H9 (cell line): ENCODE measurements at regions not wholly inside any gene's neighbourhood (a gene's known extent, or its start where the extent isn't known, plus 50 kb on each side); places are given as distances from the start of the nearest gene placed in this dataset.

Experiments
- DNase-seq: peaks from one replicate; pipeline ENCODE4 v3.0.0-alpha.2; 2017
- H2AFZ ChIP-seq: one replicate; pipeline ENCODE4 v1.6.1; 2013; ENCODE audit warnings: mild to moderate bottlenecking, low read length, control low read depth, moderate library complexity
- H2AK5ac ChIP-seq: 2 replicates; pipeline ENCODE4 v1.6.1; 2013; ENCODE audit warnings: low read length, control low read depth, mixed read lengths; ENCODE audit not compliant: insufficient read length
- H2BK120ac ChIP-seq: one replicate; pipeline ENCODE4 v1.6.1; 2013; ENCODE audit warnings: low read depth, mild to moderate bottlenecking, low read length, control low read depth, inconsistent platforms; ENCODE audit not compliant: poor library complexity, severe bottlenecking
- H2BK12ac ChIP-seq: 2 replicates; pipeline ENCODE4 v1.6.1; 2013; ENCODE audit warnings: low read length, control low read depth, mixed read lengths, low read depth; ENCODE audit not compliant: insufficient read length
- H2BK15ac ChIP-seq: 2 replicates; pipeline ENCODE4 v1.6.1; 2013; ENCODE audit warnings: low read depth, low read length, control low read depth
- H2BK20ac ChIP-seq: one replicate; pipeline ENCODE4 v1.6.1; 2013; ENCODE audit warnings: low read depth, mild to moderate bottlenecking, low read length, control low read depth, inconsistent platforms; ENCODE audit not compliant: poor library complexity, severe bottlenecking
- H2BK5ac ChIP-seq: 2 replicates; pipeline ENCODE4 v1.6.1; 2013; ENCODE audit warnings: low read length, control low read depth, mixed read lengths; ENCODE audit not compliant: insufficient read length
- H3K14ac ChIP-seq: 2 replicates; pipeline ENCODE4 v1.6.1; 2013; ENCODE audit warnings: low read length, control low read depth; ENCODE audit not compliant: insufficient read depth
- H3K18ac ChIP-seq: 2 replicates; pipeline ENCODE4 v1.6.1; 2013; ENCODE audit warnings: low read depth, mild to moderate bottlenecking, mixed read lengths, low read length, control low read depth; ENCODE audit not compliant: insufficient read length
- H3K23ac ChIP-seq: 2 replicates; pipeline ENCODE4 v1.6.1; 2013; ENCODE audit warnings: low read length, control low read depth, mixed read lengths, low read depth; ENCODE audit not compliant: insufficient read length
- H3K23me2 ChIP-seq: 2 replicates; pipeline ENCODE4 v1.6.1; 2013; ENCODE audit warnings: low read depth, mild to moderate bottlenecking, mixed read lengths, low read length, control low read depth; ENCODE audit not compliant: insufficient read length, poor library complexity, severe bottlenecking
- H3K27ac ChIP-seq: 2 replicates; pipeline ENCODE4 v1.5.1; 2013; ENCODE audit warnings: low read length, control low read depth, mixed read lengths, low read depth; ENCODE audit not compliant: insufficient read length
- H3K27me3 ChIP-seq: 2 replicates; pipeline ENCODE4 v1.6.1; 2013; ENCODE audit warnings: low read length, control low read depth, inconsistent platforms; ENCODE audit not compliant: insufficient read depth
- H3K4ac ChIP-seq: 2 replicates; pipeline ENCODE4 v1.6.1; 2013; ENCODE audit warnings: low read depth, mild to moderate bottlenecking, control low read depth, inconsistent platforms, low read length, moderate library complexity
- H3K4me1 ChIP-seq: 2 replicates; pipeline ENCODE4 v1.6.1; 2013; ENCODE audit warnings: low read length, control low read depth, inconsistent platforms; ENCODE audit not compliant: insufficient read depth
- H3K4me2 ChIP-seq: 2 replicates; pipeline ENCODE4 v1.6.1; 2013; ENCODE audit warnings: low read length, control low read depth, mixed read lengths; ENCODE audit not compliant: insufficient read length, insufficient read depth
- H3K56ac ChIP-seq: 2 replicates; pipeline ENCODE4 v1.6.1; 2013; ENCODE audit warnings: low read depth, mild to moderate bottlenecking, mixed read lengths, low read length, control low read depth; ENCODE audit not compliant: insufficient read length
- H3K79me1 ChIP-seq: 2 replicates; pipeline ENCODE4 v1.6.1; 2013; ENCODE audit warnings: low read depth, mild to moderate bottlenecking, moderate library complexity, low read length, control low read depth, inconsistent platforms; ENCODE audit not compliant: insufficient read depth, poor library complexity, severe bottlenecking
- H3K79me2 ChIP-seq: 2 replicates; pipeline ENCODE4 v1.6.1; 2013; ENCODE audit warnings: low read length, control low read depth, inconsistent platforms; ENCODE audit not compliant: insufficient read depth
- H3K9ac ChIP-seq: 2 replicates; pipeline ENCODE4 v1.6.1; 2013; ENCODE audit warnings: low read length, control low read depth, mixed read lengths; ENCODE audit not compliant: insufficient read length; ENCODE audit errors: extremely low read depth
- H3K9me3 ChIP-seq: one replicate; pipeline ENCODE4 v1.6.1; 2013; ENCODE audit warnings: low read depth, low read length, inconsistent platforms; ENCODE audit not compliant: control insufficient read depth
- H3T11ph ChIP-seq: one replicate; pipeline ENCODE4 v1.6.1; 2013; ENCODE audit warnings: mild to moderate bottlenecking, low read length, control low read depth, inconsistent platforms
- H4K20me1 ChIP-seq: one replicate; pipeline ENCODE4 v1.6.1; 2013; ENCODE audit not compliant: control insufficient read depth, insufficient read length, insufficient read depth
- H4K5ac ChIP-seq: 2 replicates; pipeline ENCODE4 v1.6.1; 2013; ENCODE audit warnings: low read depth, mild to moderate bottlenecking, mixed read lengths, low read length, control low read depth; ENCODE audit not compliant: insufficient read length
- H4K8ac ChIP-seq: replicated peaks from 2 replicates; pipeline ENCODE4 v1.6.1; 2013; ENCODE audit warnings: low read length, control low read depth, mixed read lengths, low read depth; ENCODE audit not compliant: insufficient read length
- H4K91ac ChIP-seq: 2 replicates; pipeline ENCODE4 v1.6.1; 2013; ENCODE audit warnings: low read depth, mild to moderate bottlenecking, moderate library complexity, mixed read lengths, low read length, control low read depth; ENCODE audit not compliant: insufficient read length
- H3K27ac Mint-ChIP-seq, 3 experiments: 2 replicates in 2 of 3; 3 replicates in 1 of 3; pipeline ENCODE4 v1.8.0; 2020 to 2021; ENCODE audit warnings: mixed read lengths in 3 of 3, mild to moderate bottlenecking in 1 of 3, moderate library complexity in 1 of 3
- H3K27me3 Mint-ChIP-seq: 2 replicates; pipeline ENCODE4 v1.8.0; 2021; ENCODE audit warnings: low read depth, mild to moderate bottlenecking, moderate library complexity, mixed read lengths
- H3K36me3 Mint-ChIP-seq, 3 experiments: 2 replicates in 2 of 3; 3 replicates in 1 of 3; pipeline ENCODE4 v1.8.0; 2020 to 2021; ENCODE audit warnings: low read depth in 3 of 3, mixed read lengths in 3 of 3; ENCODE audit not compliant: insufficient read depth in 1 of 3
- H3K4me1 Mint-ChIP-seq, 2 experiments: 2 replicates each; pipeline ENCODE4 v1.8.0; 2020; ENCODE audit warnings: mixed read lengths in 2 of 2
- H3K4me3 Mint-ChIP-seq, 2 experiments: 2 replicates in 1 of 2; 3 replicates in 1 of 2; pipeline ENCODE4 v1.8.0; 2020 to 2021; ENCODE audit warnings: mild to moderate bottlenecking in 2 of 2, mixed read lengths in 2 of 2, moderate library complexity in 1 of 2
- H3K9me3 Mint-ChIP-seq, 2 experiments: 2 replicates in 1 of 2; 3 replicates in 1 of 2; pipeline ENCODE4 v1.8.0; 2020; ENCODE audit warnings: mild to moderate bottlenecking in 2 of 2, mixed read lengths in 2 of 2, moderate library complexity in 1 of 2
- WGBS: extraction: QIAGEN DNeasy Blood & Tissue Kit; methylation state at CpG from one replicate; pipeline ENCODE4 v1.1.7; 2013; ENCODE audit warnings: missing lambda C conversion rate, low lambda C conversion rate, mixed read lengths; ENCODE audit not compliant: insufficient read length; ENCODE audit errors: extremely low coverage; 5-methylcytosine and 5-hydroxymethylcytosine counted together
- TF ChIP-seq, protein P1 (sequence below): fragments of 200-600 bp; sonication (generic); conservative IDR thresholded peaks from 3 replicates; pipeline ENCODE4 v1.8.0; 2021; ENCODE audit warnings: antibody characterized with exemption, mild to moderate bottlenecking

DNA sequence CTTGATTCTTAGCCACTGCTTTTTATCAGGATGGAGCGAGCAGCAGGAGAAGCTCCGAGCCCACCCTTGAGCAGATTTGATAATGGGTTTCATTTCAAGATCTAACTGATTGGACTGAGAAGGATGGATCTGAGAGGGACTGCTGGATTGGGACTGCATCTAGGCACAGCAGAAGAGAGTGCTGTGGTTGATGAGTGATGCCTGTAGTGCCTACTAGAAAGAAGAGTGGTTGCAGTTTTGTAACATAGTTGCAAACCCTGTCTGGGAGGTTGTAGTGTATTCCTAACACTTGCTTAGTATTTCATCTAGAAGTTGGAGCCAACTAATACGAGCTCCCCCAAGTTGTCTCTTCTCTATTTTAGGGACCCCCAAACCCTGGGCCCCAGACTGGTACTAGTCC lies 88.7 kb downstream of the ASCL1 start:
- DNase-seq = no peak
- no peaks in the 10 kb centered on the region for H3K9me3 ChIP-seq
- TF ChIP-seq, protein P1, sequence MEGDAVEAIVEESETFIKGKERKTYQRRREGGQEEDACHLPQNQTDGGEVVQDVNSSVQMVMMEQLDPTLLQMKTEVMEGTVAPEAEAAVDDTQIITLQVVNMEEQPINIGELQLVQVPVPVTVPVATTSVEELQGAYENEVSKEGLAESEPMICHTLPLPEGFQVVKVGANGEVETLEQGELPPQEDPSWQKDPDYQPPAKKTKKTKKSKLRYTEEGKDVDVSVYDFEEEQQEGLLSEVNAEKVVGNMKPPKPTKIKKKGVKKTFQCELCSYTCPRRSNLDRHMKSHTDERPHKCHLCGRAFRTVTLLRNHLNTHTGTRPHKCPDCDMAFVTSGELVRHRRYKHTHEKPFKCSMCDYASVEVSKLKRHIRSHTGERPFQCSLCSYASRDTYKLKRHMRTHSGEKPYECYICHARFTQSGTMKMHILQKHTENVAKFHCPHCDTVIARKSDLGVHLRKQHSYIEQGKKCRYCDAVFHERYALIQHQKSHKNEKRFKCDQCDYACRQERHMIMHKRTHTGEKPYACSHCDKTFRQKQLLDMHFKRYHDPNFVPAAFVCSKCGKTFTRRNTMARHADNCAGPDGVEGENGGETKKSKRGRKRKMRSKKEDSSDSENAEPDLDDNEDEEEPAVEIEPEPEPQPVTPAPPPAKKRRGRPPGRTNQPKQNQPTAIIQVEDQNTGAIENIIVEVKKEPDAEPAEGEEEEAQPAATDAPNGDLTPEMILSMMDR = no peak
- no peak overlapping the region for H2BK15ac ChIP-seq
- no peak overlapping the region for H3K56ac ChIP-seq
- no peak overlapping the region for H2AFZ ChIP-seq
- H2BK5ac ChIP-seq = no peak overlapping the region
- no peaks in the 10 kb centered on the region; a peak in 1 of 7 replicates for H3K36me3 Mint-ChIP-seq
- no peaks in the 10 kb centered on the region for H3K27me3 ChIP-seq
- H3K9ac ChIP-seq = no peak overlapping the region
- no peak overlapping the region for H2AK5ac ChIP-seq
- no peak overlapping the region for H3K4ac ChIP-seq
- H2BK120ac ChIP-seq = no peak overlapping the region
- no peaks in the 10 kb centered on the region for H4K20me1 ChIP-seq
- no peak overlapping the region for H3K18ac ChIP-seq
- H3K4me3 Mint-ChIP-seq = no peak overlapping the region
- WGBS = no CpG with 5 or more reads among the region's 3 CpGs
- no peak overlapping the region for H3K27ac ChIP-seq
- H3K4me2 ChIP-seq = no peak overlapping the region
- no peak overlapping the region for H4K8ac ChIP-seq
- H3T11ph ChIP-seq = no peak overlapping the region
- H3K79me1 ChIP-seq = no peaks in the 10 kb centered on the region
- no peaks in the 10 kb centered on the region for H3K27me3 Mint-ChIP-seq
- no peak overlapping the region for H4K91ac ChIP-seq
- no peaks in the 10 kb centered on the region for H3K79me2 ChIP-seq
- H2BK12ac ChIP-seq = no peak overlapping the region
- no peaks in the 10 kb centered on the region; the same call in 1 of the 2 replicates for H3K4me1 ChIP-seq
- H3K14ac ChIP-seq = no peak overlapping the region
- H3K27ac Mint-ChIP-seq = 0 out of 7 replicates have a peak overlapping the region, but pooled peaks of 1 of the 3 experiments have one; percentile 36
- H2BK20ac ChIP-seq = no peak overlapping the region
- H4K5ac ChIP-seq = no peak overlapping the region
- H3K4me1 Mint-ChIP-seq = peaks cover 26% of the 10 kb centered on the region in 2 experiments
- no peaks in the 10 kb centered on the region for H3K23me2 ChIP-seq
- H3K23ac ChIP-seq = no peak overlapping the region
- H3K9me3 Mint-ChIP-seq = no peaks in the 10 kb centered on the region; a peak in 2 of 5 replicates
